SJCRH30 (cell line): ENCODE measurements at regions not wholly inside any gene's neighbourhood (a gene's known extent, or its start where the extent isn't known, plus 50 kb on each side); places are given as distances from the start of the nearest gene placed in this dataset.
"Not testable (repeated sequence)": the region's sequence is repeated elsewhere in the genome, so short reads cannot be mapped to it uniquely, and the experiment has no call there.

Source experiments
- DNase-seq, 2 experiments: peaks; one replicate each; pipeline ENCODE4 v3.0.0-alpha.2; 2015 to 2020
- H3K27ac ChIP-seq: fragments of 250-450 bp; sonication (Bioruptor Pico); 2 replicates; pipeline ENCODE4 v1.5.1; 2020; ENCODE audit warnings: mild to moderate bottlenecking, moderate library complexity
- H3K27me3 ChIP-seq: fragments of 250-450 bp; sonication (Bioruptor Pico); 2 replicates; pipeline ENCODE4 v1.5.1; 2020; ENCODE audit warnings: mild to moderate bottlenecking, moderate library complexity
- H3K36me3 ChIP-seq: fragments of 250-450 bp; sonication (Bioruptor Pico); 2 replicates; pipeline ENCODE4 v1.5.1; 2020; ENCODE audit warnings: mild to moderate bottlenecking, moderate library complexity
- H3K4me1 ChIP-seq: fragments of 250-450 bp; sonication (Bioruptor Pico); 2 replicates; pipeline ENCODE4 v1.5.1; 2020; ENCODE audit warnings: mild to moderate bottlenecking, moderate library complexity
- H3K4me3 ChIP-seq: fragments of 250-450 bp; sonication (Bioruptor Pico); 2 replicates; pipeline ENCODE4 v1.5.1; 2020; ENCODE audit warnings: mild to moderate bottlenecking, moderate library complexity
- H3K9me3 ChIP-seq: fragments of 250-450 bp; sonication (Bioruptor Pico); replicated peaks from 2 replicates; pipeline ENCODE4 v1.5.1; 2020; ENCODE audit warnings: mild to moderate bottlenecking, moderate library complexity

DNA sequence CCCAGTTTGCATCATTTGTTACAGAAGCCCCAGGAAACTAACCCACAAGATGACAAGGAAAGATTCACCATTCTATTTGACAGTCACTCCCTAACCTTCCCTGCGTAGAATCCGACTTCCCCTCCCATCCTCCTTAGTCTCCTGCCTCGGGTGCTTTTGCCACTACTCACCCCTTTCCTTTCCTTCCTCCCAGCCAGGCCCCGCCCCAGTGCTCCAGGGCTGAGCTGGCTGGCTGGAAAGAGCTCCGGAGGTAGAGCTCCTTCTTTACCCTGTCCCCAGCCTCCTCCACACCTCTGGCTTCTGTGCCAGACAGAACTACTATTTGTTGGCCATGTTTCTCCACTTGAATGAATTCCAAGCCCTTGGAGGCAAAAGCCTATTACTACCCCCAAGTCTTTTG lies 317.6 kb upstream of the NCKAP5 start:
- H3K27me3 ChIP-seq, result no peaks in the 10 kb centered on the region; the same call in 1 of the 2 replicates
- H3K9me3 ChIP-seq, result no peaks in the 10 kb centered on the region
- no peak overlapping the region for H3K27ac ChIP-seq
- H3K36me3 ChIP-seq, result no peaks in the 10 kb centered on the region
- H3K4me3 ChIP-seq, result no peak overlapping the region
- peak in 1 of 2 experiments; percentile 7 for DNase-seq
- H3K4me1 ChIP-seq, result peaks cover 10% of the 10 kb centered on the region; the same call in 1 of the 2 replicates

DNA sequence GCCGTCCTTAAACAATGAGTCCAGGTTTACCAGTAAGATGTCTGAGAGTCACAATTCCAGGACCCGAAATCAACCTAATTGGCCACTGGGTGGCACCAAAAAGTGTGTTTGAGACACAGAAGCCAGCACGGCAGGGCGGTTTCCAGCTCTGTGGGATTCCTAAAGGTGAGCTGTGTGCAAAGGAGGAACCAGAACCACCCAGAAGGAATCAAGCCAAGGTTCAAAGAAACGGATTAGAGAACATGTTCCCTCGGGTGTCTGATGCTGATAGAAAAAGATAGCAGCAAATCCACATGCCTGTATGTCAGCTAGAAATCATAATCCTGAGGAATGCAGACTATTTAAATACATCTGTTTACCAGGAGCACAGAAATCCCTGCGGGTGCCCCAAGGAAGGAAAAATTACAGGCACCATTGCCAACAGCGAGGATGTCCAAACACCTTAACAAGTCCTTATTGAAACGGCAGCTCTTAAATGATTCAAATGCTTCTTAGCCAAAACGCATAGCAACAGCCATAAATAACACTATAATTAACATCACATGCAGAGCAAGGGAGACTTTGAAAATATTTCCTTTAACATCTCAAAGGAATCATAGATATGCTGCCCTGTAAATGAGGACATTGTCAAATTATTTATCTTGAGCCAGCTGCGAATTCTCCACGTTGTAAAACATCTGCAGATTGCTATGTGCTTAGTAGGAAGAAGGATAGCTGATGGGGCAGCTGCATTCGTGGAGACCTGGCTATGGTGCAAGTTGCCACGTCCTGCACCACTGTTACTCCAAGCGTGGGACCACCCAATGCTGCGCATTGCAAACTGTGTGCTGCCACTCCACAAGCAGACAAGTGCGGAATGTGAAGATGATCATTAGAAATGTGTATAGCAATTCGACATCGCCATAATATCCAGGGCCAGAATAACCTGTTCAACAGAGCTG lies 318.7 kb upstream of the NCKAP5 start:
- DNase-seq, result peak; percentile 63 to 83
- no peak overlapping the region for H3K27ac ChIP-seq

GRCh38 chr2:133887676-133888040 lies 319.4 kb upstream of the NCKAP5 start:
- Histone ChIP-seq H3K36me3 (no peaks in the 10 kb centered on the region), H3K9me3 (no peaks in the 10 kb centered on the region), H3K4me3 (no peak overlapping the region), H3K27ac (no peak overlapping the region), H3K4me1 (peaks cover 10% of the 10 kb centered on the region; the same call in 1 of the 2 replicates), H3K27me3 (no peaks in the 10 kb centered on the region; the same call in 1 of the 2 replicates)
- no peak for DNase-seq

More for the DNA sequence above, 318.7 kb upstream of the NCKAP5 start:
- Histone ChIP-seq H3K4me3 (no peak overlapping the region), H3K9me3 (no peaks in the 10 kb centered on the region), H3K36me3 (no peaks in the 10 kb centered on the region), H3K4me1 (peaks cover 10% of the 10 kb centered on the region; the same call in 1 of the 2 replicates), H3K27me3 (no peaks in the 10 kb centered on the region; the same call in 1 of the 2 replicates)

DNA sequence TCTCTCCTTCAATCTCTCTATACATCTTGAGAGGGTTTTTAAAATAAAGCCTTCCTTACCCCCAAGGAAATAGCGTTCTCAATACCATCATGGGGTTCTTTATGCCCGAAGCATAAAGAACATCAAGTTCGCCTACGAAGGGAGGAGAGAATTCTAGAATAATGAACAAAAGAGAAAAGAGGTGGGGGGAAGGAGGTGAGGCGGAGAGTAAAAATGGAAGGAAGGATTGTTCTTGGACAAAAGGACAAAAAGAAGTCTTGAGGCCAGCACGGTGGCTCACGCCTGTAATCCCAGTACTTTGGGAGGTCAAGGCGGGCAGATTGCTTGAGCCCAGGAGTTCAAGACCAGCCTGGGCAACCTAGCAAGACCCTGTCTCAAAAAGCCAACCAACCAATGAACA lies 319.8 kb upstream of the NCKAP5 start:
- H3K36me3 ChIP-seq, result no peaks in the 10 kb centered on the region
- no peaks in the 10 kb centered on the region for H3K9me3 ChIP-seq
- H3K27me3 ChIP-seq, result no peaks in the 10 kb centered on the region; the same call in 1 of the 2 replicates
- H3K27ac ChIP-seq, result no peak overlapping the region
- no peak overlapping the region for H3K4me3 ChIP-seq
- peaks cover 10% of the 10 kb centered on the region; the same call in 1 of the 2 replicates for H3K4me1 ChIP-seq
- DNase-seq, result no peak

- H3K27ac ChIP-seq, result no peak overlapping the region
- H3K4me3 ChIP-seq, result no peak overlapping the region
- DNase-seq, result no peak
- H3K4me1 ChIP-seq, result peaks cover 10% of the 10 kb centered on the region; the same call in 1 of the 2 replicates
- no peaks in the 10 kb centered on the region; the same call in 1 of the 2 replicates for H3K27me3 ChIP-seq
- H3K36me3 ChIP-seq, result no peaks in the 10 kb centered on the region
- no peaks in the 10 kb centered on the region for H3K9me3 ChIP-seq
These were observed 320.5 kb upstream of the NCKAP5 start for GRCh38 chr2:133888621-133889219.

DNA sequence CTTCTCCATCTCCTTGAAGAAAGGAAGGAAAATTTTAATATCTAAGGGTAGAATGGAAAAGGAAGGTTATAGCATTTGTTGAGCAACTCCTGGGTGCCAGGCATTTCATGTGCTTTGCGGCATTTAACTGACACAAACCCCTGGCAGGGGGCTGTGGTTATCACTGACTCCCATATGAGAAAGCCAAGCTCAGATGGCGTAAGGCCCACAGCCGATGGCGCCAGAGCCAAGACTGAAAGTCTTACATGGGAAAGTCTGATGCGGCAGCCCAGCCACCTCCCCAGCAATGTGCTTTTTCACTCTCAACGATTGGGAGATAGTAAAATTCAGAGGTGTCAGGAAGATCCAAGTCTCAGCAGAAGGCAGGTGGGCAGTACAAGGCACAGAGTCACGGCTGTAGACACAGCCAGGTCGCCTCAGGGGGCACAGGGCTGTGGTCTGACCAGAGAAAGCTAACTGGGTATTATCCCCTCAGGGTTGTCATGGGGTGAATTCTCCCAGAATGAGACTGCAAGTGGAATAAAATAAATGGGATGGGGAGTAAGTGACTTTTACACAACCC lies 324.2 kb upstream of the NCKAP5 start:
- DNase-seq, result no peak

GRCh38 chr2:133894429-133894828 lies 326.2 kb upstream of the NCKAP5 start:
- Histone ChIP-seq H3K4me3 (no peak overlapping the region), H3K36me3 (no peaks in the 10 kb centered on the region)

More for the DNA sequence above, 324.2 kb upstream of the NCKAP5 start:
- H3K27ac ChIP-seq, result no peak overlapping the region
- H3K9me3 ChIP-seq, result no peaks in the 10 kb centered on the region
- no peaks in the 10 kb centered on the region for H3K36me3 ChIP-seq
- no peaks in the 10 kb centered on the region for H3K4me1 ChIP-seq
- no peak overlapping the region for H3K4me3 ChIP-seq
- H3K27me3 ChIP-seq, result no peaks in the 10 kb centered on the region; the same call in 1 of the 2 replicates

GRCh38 chr2:133897838-133898237 lies 329.6 kb upstream of the NCKAP5 start:
- not testable (repeated sequence) for H3K4me1 ChIP-seq, DNase-seq, H3K27me3 ChIP-seq, H3K9me3 ChIP-seq, H3K27ac ChIP-seq, H3K36me3 ChIP-seq, H3K4me3 ChIP-seq

More at GRCh38 chr2:133894429-133894828, 326.2 kb upstream of the NCKAP5 start:
- H3K9me3 ChIP-seq, result no peaks in the 10 kb centered on the region
- H3K4me1 ChIP-seq, result no peaks in the 10 kb centered on the region
- DNase-seq, result no peak
- H3K27ac ChIP-seq, result no peak overlapping the region
- H3K27me3 ChIP-seq, result no peaks in the 10 kb centered on the region; the same call in 1 of the 2 replicates

DNA sequence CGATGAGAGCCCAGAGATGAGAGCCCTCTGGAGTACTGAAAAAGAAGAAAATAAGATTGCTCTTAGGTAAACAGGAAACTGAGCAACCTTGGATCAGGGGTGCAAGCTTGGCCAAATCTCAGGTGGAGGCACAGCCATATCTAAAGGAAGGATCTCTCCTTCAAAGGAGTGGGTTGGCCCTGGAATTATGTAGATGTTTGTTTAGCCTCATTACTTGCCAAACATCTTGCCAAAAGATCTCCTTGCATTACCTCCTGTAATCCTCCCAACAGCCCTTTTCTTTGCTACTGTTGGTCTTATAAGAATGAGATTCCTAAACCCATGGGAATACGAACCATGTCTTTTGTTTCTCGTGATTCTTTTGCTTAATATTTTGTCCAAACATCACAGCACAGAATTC lies 332.6 kb upstream of the NCKAP5 start:
- Histone ChIP-seq H3K4me3 (no peak overlapping the region), H3K36me3 (no peaks in the 10 kb centered on the region), H3K27me3 (no peaks in the 10 kb centered on the region), H3K4me1 (no peaks in the 10 kb centered on the region), H3K9me3 (no peaks in the 10 kb centered on the region), H3K27ac (no peak overlapping the region)
- no peak for DNase-seq

GRCh38 chr2:133906396-133906795 lies 338.1 kb upstream of the NCKAP5 start:
- Histone ChIP-seq H3K4me1 (no peaks in the 10 kb centered on the region), H3K36me3 (no peaks in the 10 kb centered on the region), H3K27me3 (no peaks in the 10 kb centered on the region), H3K27ac (no peak overlapping the region), H3K4me3 (no peak overlapping the region), H3K9me3 (no peaks in the 10 kb centered on the region)
- DNase-seq, result no peak

DNA sequence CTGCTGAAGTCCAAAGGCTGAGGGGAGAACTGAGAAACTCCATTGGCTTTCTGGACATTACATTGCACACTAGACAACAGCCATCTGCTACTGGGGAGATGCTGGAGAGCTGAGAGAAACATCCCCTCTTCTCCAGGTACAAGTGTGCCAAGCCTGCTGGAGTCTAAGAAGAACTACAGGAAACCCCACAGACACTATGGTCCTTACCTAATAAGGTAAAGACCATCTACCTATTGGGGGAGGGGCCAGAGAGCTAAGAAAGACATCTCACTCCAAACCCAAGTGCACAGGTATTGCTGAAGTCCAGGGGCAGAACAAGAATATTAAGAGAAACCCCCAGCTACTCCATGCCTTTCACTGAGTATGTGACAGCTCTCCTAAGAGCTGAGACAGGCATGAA lies 338.7 kb upstream of the NCKAP5 start:
- Histone ChIP-seq H3K9me3 (no peaks in the 10 kb centered on the region), H3K4me3 (no peak overlapping the region), H3K27ac (no peak overlapping the region), H3K36me3 (no peaks in the 10 kb centered on the region), H3K27me3 (no peaks in the 10 kb centered on the region), H3K4me1 (no peaks in the 10 kb centered on the region)
- DNase-seq, result no peak

DNA sequence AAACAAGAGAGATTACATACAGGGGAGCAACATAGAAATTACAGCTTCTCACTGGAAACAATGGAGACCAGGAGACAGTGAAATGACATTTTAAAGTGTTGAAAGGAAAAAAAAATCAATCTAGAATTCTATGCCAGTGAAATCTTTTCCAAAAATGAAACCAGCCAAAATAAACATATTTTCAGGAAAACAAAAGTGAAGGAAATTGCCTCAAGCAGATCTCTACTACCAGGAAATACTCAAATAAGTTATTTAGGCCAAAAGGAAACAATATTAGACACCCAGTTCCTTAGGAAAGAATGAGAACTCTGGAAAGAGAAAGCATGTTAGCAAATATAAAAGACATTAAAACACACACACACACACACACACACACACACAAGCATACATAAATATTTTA lies 339.9 kb upstream of the NCKAP5 start:
- Histone ChIP-seq H3K4me3 (no peak overlapping the region), H3K27ac (no peak overlapping the region), H3K4me1 (no peaks in the 10 kb centered on the region), H3K27me3 (no peaks in the 10 kb centered on the region), H3K9me3 (no peaks in the 10 kb centered on the region), H3K36me3 (no peaks in the 10 kb centered on the region)
- no peak for DNase-seq

GRCh38 chr2:133918141-133918540 lies 335.7 kb upstream of the MGAT5 start:
- H3K9me3 ChIP-seq, result no peaks in the 10 kb centered on the region
- H3K27me3 ChIP-seq, result no peaks in the 10 kb centered on the region
- H3K36me3 ChIP-seq, result no peaks in the 10 kb centered on the region
- H3K4me1 ChIP-seq, result no peaks in the 10 kb centered on the region
- no peak for DNase-seq
- H3K4me3 ChIP-seq, result no peak overlapping the region
- no peak overlapping the region for H3K27ac ChIP-seq

DNA sequence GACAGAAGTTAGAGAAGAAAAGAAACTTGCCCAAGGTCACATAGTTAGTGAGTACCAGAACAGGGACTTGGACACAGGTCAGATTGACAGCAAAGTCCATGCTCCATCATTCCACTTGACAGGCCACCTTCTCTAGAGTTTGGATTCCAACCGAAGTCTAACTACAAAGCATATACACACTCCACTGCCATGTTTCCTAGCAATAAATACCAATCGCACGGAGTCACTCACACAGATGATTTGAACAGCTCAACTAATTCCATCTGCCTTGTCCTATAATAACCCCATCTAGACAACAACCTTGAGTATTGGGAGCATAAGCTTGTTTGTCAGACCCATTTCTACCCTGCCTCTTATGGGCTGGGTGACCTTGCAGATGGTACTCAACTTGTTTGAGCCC lies 334.6 kb upstream of the MGAT5 start:
- H3K4me3 ChIP-seq, result no peak overlapping the region
- H3K36me3 ChIP-seq, result no peaks in the 10 kb centered on the region
- no peaks in the 10 kb centered on the region for H3K9me3 ChIP-seq
- no peaks in the 10 kb centered on the region for H3K27me3 ChIP-seq
- H3K27ac ChIP-seq, result no peak overlapping the region
- no peaks in the 10 kb centered on the region for H3K4me1 ChIP-seq
- DNase-seq, result no peak

DNA sequence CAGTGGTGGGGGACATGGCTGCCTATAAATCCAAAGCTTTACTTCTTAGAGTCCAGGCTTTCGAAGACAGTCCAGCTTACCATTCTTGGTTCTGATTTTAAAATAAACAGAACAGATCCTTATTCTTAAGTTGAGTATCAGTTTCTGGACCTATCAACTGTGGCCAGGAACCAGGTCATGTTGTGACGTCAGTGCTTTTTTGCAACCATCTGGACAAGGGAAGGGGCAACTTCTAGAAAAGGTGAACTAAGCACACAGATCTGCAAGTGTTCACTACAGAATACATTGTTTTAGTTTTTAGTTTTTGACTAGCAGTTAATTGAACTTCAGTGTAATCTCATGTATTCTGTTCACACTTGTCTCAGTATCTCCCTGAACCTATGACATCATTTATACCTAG lies 326.0 kb upstream of the MGAT5 start:
- no peak for DNase-seq
- Histone ChIP-seq H3K27me3 (no peaks in the 10 kb centered on the region), H3K9me3 (no peaks in the 10 kb centered on the region), H3K27ac (no peak overlapping the region), H3K36me3 (no peaks in the 10 kb centered on the region), H3K4me3 (no peak overlapping the region), H3K4me1 (no peaks in the 10 kb centered on the region)
